GM12878 (cell line): ENCODE measurements at regions not wholly inside any gene's neighbourhood (a gene's known extent, or its start where the extent isn't known, plus 50 kb on each side); places are given as distances from the start of the nearest gene placed in this dataset.

Experiments
- ATAC-seq: fragments of 200-7000 bp; cut with Tn5 transposase; 3 replicates; pipeline ENCODE4 v1.9.1; 2020; ENCODE audit warnings: mild to moderate bottlenecking, moderate library complexity
- BruUV-seq: library from RNA; stranded (reverse); fragments of 400-500 nt; replicated peaks from 2 replicates; lab custom pipeline; 2021; lab: Mats Ljungman, UMichigan
- CTCF ChIA-PET: fragments of 300-600 bp; sonication (Branson Sonifier 250); formaldehyde crosslinking; extraction: SDS; loops from one replicate; lab custom pipeline; 2021; ENCODE audit warnings: inconsistent platforms; lab: Yijun Ruan, JAX
- POLR2A ChIA-PET: fragments of 350-600 bp; formaldehyde crosslinking; extraction: SDS; loops from one replicate; lab custom pipeline; 2021; ENCODE audit warnings: inconsistent platforms; lab: Charles Lee
- RAD21 ChIA-PET: fragments of 300-600 bp; sonication (Branson Sonifier 250); formaldehyde crosslinking; loops from one replicate; lab custom pipeline; 2023; ENCODE audit warnings: antibody characterized with exemption; ENCODE audit not compliant: unreplicated experiment; lab: Charles Lee
- SMC1A ChIA-PET: fragments of 300-600 bp; sonication (Branson Sonifier 250); formaldehyde crosslinking; loops from one replicate; lab custom pipeline; 2023; ENCODE audit not compliant: unreplicated experiment, uncharacterized antibody; lab: Charles Lee
- DNase-seq: peaks from one replicate; pipeline ENCODE4 v3.0.0-alpha.2; 2011; ENCODE audit warnings: low read depth, low spot score
- FAIRE-seq: peaks from 3 replicates; lab custom pipeline; 2011; peaks lifted over from hg19 to GRCh38; lab: Jason Lieb, UNC
- H2AFZ ChIP-seq: 2 replicates; pipeline ENCODE4 v1.6.0; 2011; ENCODE audit warnings: low read depth, low read length, control low read depth; ENCODE audit not compliant: control insufficient read depth
- H3K27ac ChIP-seq: 2 replicates; pipeline ENCODE4 v1.5.1; 2011; ENCODE audit warnings: control low read depth; ENCODE audit not compliant: control insufficient read depth, insufficient read depth
- H3K27me3 ChIP-seq, 2 experiments: replicated peaks in 1 of 2; 2 replicates each; pipeline versions ENCODE4 v1.6.0 to v1.6.1; 2011; ENCODE audit warnings: low read length in 1 of 2; ENCODE audit not compliant: control insufficient read depth in 2 of 2, insufficient read depth in 2 of 2
- H3K36me3 ChIP-seq, 2 experiments: 2 replicates each; pipeline ENCODE4 v1.5.1; 2011; ENCODE audit warnings: low read length in 1 of 2; ENCODE audit not compliant: control insufficient read depth in 2 of 2, insufficient read depth in 2 of 2
- H3K4me1 ChIP-seq: 2 replicates; pipeline ENCODE4 v1.6.1; 2011; ENCODE audit warnings: mild to moderate bottlenecking, low read length, moderate library complexity, mixed read lengths; ENCODE audit not compliant: control insufficient read depth, insufficient read depth
- H3K4me2 ChIP-seq: 2 replicates; pipeline ENCODE4 v1.6.0; 2011; ENCODE audit warnings: control low read depth; ENCODE audit not compliant: control insufficient read depth, insufficient read depth
- H3K4me3 ChIP-seq: fragments of 200-600 bp; sonication (generic); 2 replicates; pipeline ENCODE4 v1.5.1; 2016
- H3K79me2 ChIP-seq: 2 replicates; pipeline ENCODE4 v1.6.0; 2011; ENCODE audit warnings: low read length; ENCODE audit not compliant: control insufficient read depth, insufficient read depth
- H3K9ac ChIP-seq: 2 replicates; pipeline ENCODE4 v1.8.0; 2011; ENCODE audit warnings: low read length, control low read depth, mixed read lengths; ENCODE audit not compliant: control insufficient read depth, insufficient read depth
- H3K9me3 ChIP-seq: replicated peaks from 3 replicates; pipeline ENCODE4 v1.5.1; 2011; ENCODE audit warnings: mild to moderate bottlenecking, low read length; ENCODE audit not compliant: control insufficient read depth, insufficient read depth
- H4K20me1 ChIP-seq: 2 replicates; pipeline ENCODE4 v1.6.0; 2011; ENCODE audit not compliant: control insufficient read depth, insufficient read depth
- CEBPB ChIP-seq, 2 experiments: fragments of 150-350 bp in 1 of 2; IDR thresholded peaks; 2 replicates each; pipeline ENCODE4 v1.6.1; 2012 to 2014; ENCODE audit warnings: low read depth in 2 of 2, low read length in 2 of 2, borderline replicate concordance in 1 of 2, inconsistent platforms in 1 of 2
- CHD2 ChIP-seq: IDR thresholded peaks from 2 replicates; pipeline ENCODE4 v1.6.1; 2011; ENCODE audit warnings: low read depth, low read length, improper control_type of control experiment, borderline replicate concordance
- CTCF ChIP-seq, 3 experiments: IDR thresholded peaks in 2 of 3; conservative IDR thresholded peaks in 1 of 3; 2 replicates each; pipeline ENCODE4 v1.5.1; 2011; ENCODE audit warnings: low read depth in 3 of 3, low read length in 3 of 3, mild to moderate bottlenecking in 3 of 3, control low read depth in 2 of 3, moderate library complexity in 2 of 3, inconsistent platforms in 1 of 3, mixed read lengths in 1 of 3; ENCODE audit not compliant: control insufficient read depth in 2 of 3, insufficient read depth in 1 of 3; ENCODE audit errors: extremely low read depth in 1 of 3
- EED ChIP-seq: sonication (generic); IDR thresholded peaks from 2 replicates; pipeline ENCODE4 v1.6.1; 2016; ENCODE audit warnings: antibody characterized with exemption, low read depth
- FOXK2 ChIP-seq: fragments of 450-650 bp; IDR thresholded peaks from 2 replicates; pipeline ENCODE4 v1.6.1; 2017; ENCODE audit warnings: mild to moderate bottlenecking, moderate library complexity
- IRF4 ChIP-seq: IDR thresholded peaks from 2 replicates; pipeline ENCODE4 v1.6.1; 2011; ENCODE audit warnings: low read depth, low read length
- MXI1 ChIP-seq: fragments of 150-350 bp; IDR thresholded peaks from 2 replicates; pipeline ENCODE4 v1.6.1; 2011; ENCODE audit warnings: low read depth, mild to moderate bottlenecking, inconsistent platforms, low read length, improper control_type of control experiment
- NBN ChIP-seq: fragments of 450-650 bp; IDR thresholded peaks from 2 replicates; pipeline ENCODE4 v1.6.1; 2016
- NR2C1 ChIP-seq: fragments of 450-650 bp; IDR thresholded peaks from 2 replicates; pipeline ENCODE4 v1.6.1; 2017; ENCODE audit warnings: antibody characterized with exemption, mild to moderate bottlenecking, moderate library complexity
- SMAD5 ChIP-seq: IDR thresholded peaks from 2 replicates; pipeline ENCODE4 v1.6.1; 2016; ENCODE audit warnings: antibody characterized with exemption, low read depth
- ZBTB40 ChIP-seq: fragments of 450-650 bp; IDR thresholded peaks from 2 replicates; pipeline ENCODE4 v1.6.1; 2016; ENCODE audit warnings: mild to moderate bottlenecking, moderate library complexity, borderline replicate concordance
- WGBS: methylation state at CpG from one replicate; pipeline ENCODE4 v1.1.6; 2016; ENCODE audit warnings: low lambda C conversion rate; ENCODE audit not compliant: insufficient replicate concordance, insufficient coverage; ENCODE audit errors: missing lambda C conversion rate; 5-methylcytosine and 5-hydroxymethylcytosine counted together
- in situ Hi-C: fragments of 300-500 bp; cut with MboI; formaldehyde crosslinking; loops from 9 replicates; pipeline ENCODE4 v1.14.3; 2018; ENCODE audit warnings: mixed read lengths
- intact Hi-C: fragments of 100-400 bp; cut with micrococcal nuclease; formaldehyde crosslinking; loops from one replicate; pipeline ENCODE4 v1.14.2; 2022; ENCODE audit not compliant: unreplicated experiment

- TF ChIP-seq CEBPB (IDR thresholded peaks at IDR 0.05; ENCODE audit: borderline replicate concordance in 1 of 2, low read depth in 2 of 2, low read length in 2 of 2), result no peak
- no peak for TF ChIP-seq ZBTB40
Observed at GRCh38 chr10:3487228-3487627, 297.8 kb downstream of the KLF6 start (continued).

- intact Hi-C loops (no loop called here), in situ Hi-C loops (no loop called here)
- no TSS peak for BruUV-seq
- no peak overlapping the region for H2AFZ ChIP-seq
- ChIA-PET RAD21 (no interaction called here), SMC1A (no interaction called here), CTCF (no interaction called here), POLR2A (no interaction called here)
- FAIRE-seq (no peak), DNase-seq (no peak), ATAC-seq (no peak)
- no peak overlapping the region for H3K27ac ChIP-seq
- peaks cover 3% of the 10 kb centered on the region; the same call in 2 of the 3 replicates for H3K9me3 ChIP-seq
- H3K79me2 ChIP-seq, result no peaks in the 10 kb centered on the region
- WGBS, result 75% methylated on average over 12 of the region's 12 CpGs
- no peak overlapping the region for H3K4me3 ChIP-seq
- no peaks in the 10 kb centered on the region for H4K20me1 ChIP-seq
- no peak for TF ChIP-seq EED
- TF ChIP-seq FOXK2, result no peak
- no peak for TF ChIP-seq NBN
- TF ChIP-seq MXI1, result no peak
- no peak for TF ChIP-seq SMAD5
- TF ChIP-seq CHD2, result no peak
- TF ChIP-seq NR2C1, result no peak
- no peak for TF ChIP-seq CTCF (IDR thresholded peaks at IDR 0.05 in 2 of 3, conservative IDR thresholded peaks at IDR 0.05 in 1 of 3; ENCODE audit: control insufficient read depth in 2 of 3, extremely low read depth in 1 of 3, insufficient read depth in 1 of 3, low read depth in 3 of 3, low read length in 3 of 3)
- no peak for TF ChIP-seq IRF4
- H3K36me3 ChIP-seq, result no peaks in the 10 kb centered on the region
- no peak overlapping the region; the same call in 1 of the 2 replicates for H3K4me2 ChIP-seq
- no peak overlapping the region for H3K9ac ChIP-seq
- H3K27me3 ChIP-seq, result no peaks in the 10 kb centered on the region
- peaks cover 31% of the 10 kb centered on the region for H3K4me1 ChIP-seq
Observed at GRCh38 chr10:3486346-3487065, 298.5 kb downstream of the KLF6 start.
